ENCODE measurements at regions not wholly inside any gene's neighbourhood (a gene's known extent, or its start where the extent isn't known, plus 50 kb on each side); places are given as distances from the start of the nearest gene placed in this dataset.

DNA sequence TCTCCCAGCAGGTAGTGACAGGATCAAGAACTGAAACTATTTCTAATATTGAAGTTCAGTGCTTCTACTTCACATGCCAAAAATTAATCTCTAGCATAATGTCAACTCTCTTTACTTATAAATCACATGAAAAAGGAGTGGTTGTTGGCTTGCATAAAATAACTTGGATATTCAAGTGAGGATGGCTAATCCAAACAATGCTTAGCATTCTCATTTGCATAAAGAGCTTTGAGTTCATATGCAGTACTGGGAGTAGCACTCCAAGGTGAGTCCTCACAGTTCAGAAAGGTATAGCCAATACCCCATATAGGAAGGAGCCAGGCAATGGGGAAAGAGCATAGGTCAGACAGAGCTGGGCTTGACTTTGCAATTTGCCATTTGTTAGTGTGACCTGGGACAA, 149.3 kb downstream of the PCTP start:
- H3K9me3 ChIP-seq (ENCODE audit: control insufficient read depth in 2 of 3, low read length in 3 of 3), result no peaks in the 10 kb centered on the region
- intact Hi-C loops (cut with micrococcal nuclease), result no loop called here
- H3K9me3 Mint-ChIP-seq, result no peaks in the 10 kb centered on the region

GRCh38 chr17:55903028-55903690, 152.3 kb downstream of the PCTP start:
- CTCF ChIA-PET, result no interaction called here
- peaks cover 0 to 8% (median 3%) of the 10 kb centered on the region in 5 donors for H3K27me3 Mint-ChIP-seq

More for the DNA sequence above, 149.3 kb downstream of the PCTP start:
- Mint-ChIP-seq H3K36me3 (no peaks in the 10 kb centered on the region), H3K4me3 (no peak overlapping the region), H3K27me3 (peaks cover 0 to 8% (median 2%) of the 10 kb centered on the region in 5 donors), H3K4me1 (peaks cover 0 to 5% (median 3%) of the 10 kb centered on the region in 7 donors), H3K27ac (no peak overlapping the region)
- Histone ChIP-seq H3K36me3 (ENCODE audit: control insufficient read depth in 2 of 3, insufficient read depth in 3 of 3, low read length in 3 of 3) (no peaks in the 10 kb centered on the region), H3K27ac (ENCODE audit: low read depth, low read length) (no peak overlapping the region), H3K4me1 (ENCODE audit: control insufficient read depth in 2 of 2, insufficient read depth in 2 of 2, low read length in 2 of 2) (no peaks in the 10 kb centered on the region), H3K27me3 (ENCODE audit: control insufficient read depth in 2 of 2, insufficient read depth in 2 of 2, low read length in 2 of 2) (no peaks in the 10 kb centered on the region), H3K4me3 (ENCODE audit: low read length) (no peak overlapping the region)
- POLR2A ChIA-PET, result no interaction called here
- CTCF ChIA-PET, result no interaction called here
- ATAC-seq, result no peak
- no peak for DNase-seq

GRCh38 chr17:55909776-55910175, 158.9 kb downstream of the PCTP start:
- H3K4me1 Mint-ChIP-seq, result no peaks in the 10 kb centered on the region
- H3K27me3 Mint-ChIP-seq, result peaks cover 0 to 17% (median 8%) of the 10 kb centered on the region in 5 donors
- intact Hi-C loops (cut with micrococcal nuclease), result no loop called here
- Histone ChIP-seq H3K27ac (ENCODE audit: low read depth, low read length) (no peak overlapping the region), H3K36me3 (ENCODE audit: control insufficient read depth in 2 of 3, insufficient read depth in 3 of 3, low read length in 3 of 3) (no peaks in the 10 kb centered on the region), H3K9me3 (ENCODE audit: control insufficient read depth in 2 of 3, low read length in 3 of 3) (no peaks in the 10 kb centered on the region), H3K4me1 (ENCODE audit: control insufficient read depth in 2 of 2, insufficient read depth in 2 of 2, low read length in 2 of 2) (no peaks in the 10 kb centered on the region), H3K4me3 (ENCODE audit: low read length) (no peak overlapping the region), H3K27me3 (ENCODE audit: control insufficient read depth in 2 of 2, insufficient read depth in 2 of 2, low read length in 2 of 2) (no peaks in the 10 kb centered on the region)
- H3K4me3 Mint-ChIP-seq, result no peak overlapping the region
- no peak overlapping the region for H3K27ac Mint-ChIP-seq
- peaks cover 0 to 6% (median 0%) of the 10 kb centered on the region in 11 donors for H3K9me3 Mint-ChIP-seq
- ATAC-seq (no peak), DNase-seq (no peak)
- POLR2A ChIA-PET, result no interaction called here
- no peaks in the 10 kb centered on the region for H3K36me3 Mint-ChIP-seq
- CTCF ChIA-PET, result no interaction called here

More at GRCh38 chr17:55903028-55903690, 152.3 kb downstream of the PCTP start:
- Mint-ChIP-seq H3K36me3 (no peaks in the 10 kb centered on the region), H3K9me3 (peaks cover 0 to 6% (median 0%) of the 10 kb centered on the region in 11 donors), H3K27ac (no peak overlapping the region), H3K4me3 (no peak overlapping the region), H3K4me1 (no peaks in the 10 kb centered on the region)
- Histone ChIP-seq H3K36me3 (ENCODE audit: control insufficient read depth in 2 of 3, insufficient read depth in 3 of 3, low read length in 3 of 3) (no peaks in the 10 kb centered on the region), H3K27me3 (ENCODE audit: control insufficient read depth in 2 of 2, insufficient read depth in 2 of 2, low read length in 2 of 2) (no peaks in the 10 kb centered on the region), H3K9me3 (ENCODE audit: control insufficient read depth in 2 of 3, low read length in 3 of 3) (no peaks in the 10 kb centered on the region), H3K4me1 (ENCODE audit: control insufficient read depth in 2 of 2, insufficient read depth in 2 of 2, low read length in 2 of 2) (no peaks in the 10 kb centered on the region), H3K4me3 (ENCODE audit: low read length) (no peak overlapping the region), H3K27ac (ENCODE audit: low read depth, low read length) (no peak overlapping the region)
- DNase-seq (no peak), ATAC-seq (no peak)
- POLR2A ChIA-PET, result no interaction called here
- intact Hi-C loops (cut with micrococcal nuclease), result no loop called here

DNA sequence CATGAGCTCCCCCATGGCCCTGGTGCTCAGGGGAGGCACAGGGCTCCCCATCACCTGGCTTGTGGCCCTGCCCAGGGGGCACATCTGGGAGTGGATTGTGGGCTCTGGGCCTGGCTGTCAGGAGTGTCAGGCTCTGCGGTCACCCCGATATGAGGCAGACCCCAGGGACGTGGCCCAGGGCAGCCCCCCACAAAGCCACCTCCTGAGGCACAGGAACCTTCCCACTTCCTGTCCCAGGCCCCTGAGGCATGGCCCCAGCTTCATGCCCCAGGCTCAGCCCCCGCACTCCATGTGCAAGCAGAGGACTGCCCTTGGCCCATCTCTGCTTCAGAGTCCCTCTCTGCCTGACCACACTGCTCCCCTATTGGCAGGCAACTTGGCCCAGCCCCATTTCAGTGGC, 160.3 kb downstream of the PCTP start:
- Mint-ChIP-seq H3K4me1 (no peaks in the 10 kb centered on the region), H3K36me3 (no peaks in the 10 kb centered on the region), H3K9me3 (peaks cover 0 to 6% (median 0%) of the 10 kb centered on the region in 11 donors), H3K27ac (no peak overlapping the region), H3K27me3 (peaks cover 0 to 23% (median 8%) of the 10 kb centered on the region in 5 donors), H3K4me3 (no peak overlapping the region)
- no peaks in the 10 kb centered on the region for H3K27me3 ChIP-seq (ENCODE audit: control insufficient read depth in 2 of 2, insufficient read depth in 2 of 2, low read length in 2 of 2)
- H3K4me1 ChIP-seq (ENCODE audit: control insufficient read depth in 2 of 2, insufficient read depth in 2 of 2, low read length in 2 of 2), result no peaks in the 10 kb centered on the region
- intact Hi-C loops (cut with micrococcal nuclease), result no loop called here
- ChIA-PET CTCF (no interaction called here), POLR2A (no interaction called here)
- no peak for DNase-seq
- H3K36me3 ChIP-seq (ENCODE audit: control insufficient read depth in 2 of 3, insufficient read depth in 3 of 3, low read length in 3 of 3), result no peaks in the 10 kb centered on the region
- no peak for ATAC-seq
- H3K9me3 ChIP-seq (ENCODE audit: control insufficient read depth in 2 of 3, low read length in 3 of 3), result no peaks in the 10 kb centered on the region
- no peak overlapping the region for H3K27ac ChIP-seq (ENCODE audit: low read depth, low read length)
- no peak overlapping the region for H3K4me3 ChIP-seq (ENCODE audit: low read length)

- H3K27me3 ChIP-seq (ENCODE audit: control insufficient read depth in 2 of 2, insufficient read depth in 2 of 2, low read length in 2 of 2), result no peaks in the 10 kb centered on the region
- peaks cover 0 to 4% of the 10 kb centered on the region in 2 donors for H3K4me1 ChIP-seq (ENCODE audit: control insufficient read depth in 2 of 2, insufficient read depth in 2 of 2, low read length in 2 of 2)
- H3K4me1 Mint-ChIP-seq, result peaks cover 5 to 24% (median 11%) of the 10 kb centered on the region in 7 donors
- peaks cover 0 to 10% (median 0%) of the 10 kb centered on the region in 5 donors for H3K27me3 Mint-ChIP-seq
- intact Hi-C loops (cut with micrococcal nuclease), result no loop called here
- H3K36me3 ChIP-seq (ENCODE audit: control insufficient read depth in 2 of 3, insufficient read depth in 3 of 3, low read length in 3 of 3), result no peaks in the 10 kb centered on the region
- ATAC-seq, result no peak
- H3K9me3 ChIP-seq (ENCODE audit: control insufficient read depth in 2 of 3, low read length in 3 of 3), result peaks cover 0 to 4% (median 0%) of the 10 kb centered on the region in 3 experiments
- DNase-seq, result no peak
- no peak overlapping the region for H3K4me3 Mint-ChIP-seq
- ChIA-PET CTCF (no interaction called here), POLR2A (interaction anchor here (0.5 kb wide), 1 partner anchor 33 kb away, joined by 3 read pairs; no protein-coding TSS in a partner anchor)
- H3K27ac ChIP-seq (ENCODE audit: low read depth, low read length), result no peak overlapping the region
- H3K4me3 ChIP-seq (ENCODE audit: low read length), result no peak overlapping the region
- H3K9me3 Mint-ChIP-seq, result peaks cover 0 to 9% (median 3%) of the 10 kb centered on the region in 11 donors
- H3K36me3 Mint-ChIP-seq, result peaks cover 0 to 5% (median 0%) of the 10 kb centered on the region in 5 donors
- H3K27ac Mint-ChIP-seq, result peak overlapping the region in 3 of 9 donors; percentile 77 to 88 (median 79)
These were observed 174.6 kb downstream of the PCTP start for GRCh38 chr17:55925440-55925839.

- H3K9me3 Mint-ChIP-seq, result peaks cover 0 to 9% (median 2%) of the 10 kb centered on the region in 11 donors
- ATAC-seq (peak; percentile 60), DNase-seq (peak in 5 of 9 donors; percentile 20 to 54 (median 38))
- intact Hi-C loops (cut with micrococcal nuclease), result no loop called here
- H3K4me3 Mint-ChIP-seq, result peak overlapping the region in 8 of 10 donors; percentile 2 to 42 (median 14)
- H3K36me3 ChIP-seq (ENCODE audit: control insufficient read depth in 2 of 3, insufficient read depth in 3 of 3, low read length in 3 of 3), result no peaks in the 10 kb centered on the region
- no peaks in the 10 kb centered on the region for H3K27me3 ChIP-seq (ENCODE audit: control insufficient read depth in 2 of 2, insufficient read depth in 2 of 2, low read length in 2 of 2)
- H3K4me1 ChIP-seq (ENCODE audit: control insufficient read depth in 2 of 2, insufficient read depth in 2 of 2, low read length in 2 of 2), result peaks cover 0 to 4% of the 10 kb centered on the region in 2 donors
- no peaks in the 10 kb centered on the region for H3K36me3 Mint-ChIP-seq
- no peak overlapping the region for H3K4me3 ChIP-seq (ENCODE audit: low read length)
- ChIA-PET POLR2A (no interaction called here), CTCF (no interaction called here)
- H3K9me3 ChIP-seq (ENCODE audit: control insufficient read depth in 2 of 3, low read length in 3 of 3), result peaks cover 0 to 4% (median 0%) of the 10 kb centered on the region in 3 experiments
- peaks cover 5 to 24% (median 11%) of the 10 kb centered on the region in 7 donors for H3K4me1 Mint-ChIP-seq
- H3K27ac Mint-ChIP-seq, result peak overlapping the region in 7 of 9 donors; percentile 48 to 88 (median 65)
- H3K27ac ChIP-seq (ENCODE audit: low read depth, low read length), result no peak overlapping the region
- peaks cover 0 to 5% (median 0%) of the 10 kb centered on the region in 5 donors for H3K27me3 Mint-ChIP-seq
These were observed 175.6 kb downstream of the PCTP start for GRCh38 chr17:55926276-55926990.

Data from naive thymus-derived CD4-positive, alpha-beta T cell (primary cell).